A549 (cell line): ENCODE measurements at regions not wholly inside any gene's neighbourhood (a gene's known extent, or its start where the extent isn't known, plus 50 kb on each side); places are given as distances from the start of the nearest gene placed in this dataset.

Experiments
- ATAC-seq, 2 experiments: fragments of 200-7000 bp in 1 of 2; fragments of >200 bp in 1 of 2; cut with Nextera tagmentation in 1 of 2; cut with Tn5 transposase in 1 of 2; 3 replicates each; pipeline versions ENCODE4 v1.8.0 to v1.9.1; 2018 to 2020; ENCODE audit warnings: mild to moderate bottlenecking in 1 of 2, moderate library complexity in 1 of 2
- CTCF ChIA-PET: fragments of 300-600 bp; sonication (Branson Sonifier 250); formaldehyde crosslinking; extraction: SDS; loops from one replicate; lab custom pipeline; 2021; ENCODE audit warnings: antibody characterized with exemption, inconsistent platforms; lab: Yijun Ruan, JAX
- POLR2A ChIA-PET: fragments of 350-600 bp; formaldehyde crosslinking; extraction: SDS; loops from one replicate; lab custom pipeline; 2021; ENCODE audit warnings: antibody characterized with exemption, inconsistent platforms; lab: Yijun Ruan, JAX
- DNase-seq, 2 experiments: peaks; one replicate each; pipeline versions ENCODE4 v3.0.0 to v3.0.0-alpha.2; 2011 to 2016; ENCODE audit warnings: low read depth in 1 of 2, low spot score in 1 of 2
- FAIRE-seq: peaks from 2 replicates; lab custom pipeline; 2011; peaks lifted over from hg19 to GRCh38; lab: Jason Lieb, UNC
- H3K27ac ChIP-seq, 2 experiments: fragments of >200 bp; sonication (Bioruptor Twin); formaldehyde crosslinking; 3 replicates each; pipeline ENCODE4 v1.5.1; 2016 to 2017
- H3K4me1 ChIP-seq: fragments of >200 bp; sonication (Bioruptor Twin); formaldehyde crosslinking; 3 replicates; pipeline ENCODE4 v1.6.1; 2016
- H3K4me2 ChIP-seq: fragments of >200 bp; sonication (Bioruptor Twin); formaldehyde crosslinking; 3 replicates; pipeline ENCODE4 v1.6.1; 2016
- H3K4me3 ChIP-seq: fragments of >200 bp; sonication (Bioruptor Twin); formaldehyde crosslinking; 3 replicates; pipeline ENCODE4 v1.5.1; 2016
- H3K9me3 ChIP-seq: fragments of >200 bp; sonication (Bioruptor Twin); formaldehyde crosslinking; 3 replicates; pipeline ENCODE4 v1.6.1; 2016
- CHD4 ChIP-seq: fragments of 200-600 bp; sonication (generic); IDR thresholded peaks from 2 replicates; pipeline ENCODE4 v1.6.1; 2016; ENCODE audit warnings: antibody characterized with exemption, mild to moderate bottlenecking, borderline replicate concordance
- EHMT2 ChIP-seq: fragments of 200-600 bp; sonication (generic); IDR thresholded peaks from 2 replicates; pipeline ENCODE4 v1.6.1; 2016; ENCODE audit warnings: antibody characterized with exemption, low read depth, mild to moderate bottlenecking, moderate library complexity
- EP300 ChIP-seq, 2 experiments: fragments of >200 bp; sonication (Bioruptor Twin); formaldehyde crosslinking; IDR thresholded peaks; 2 replicates in 1 of 2; 3 replicates in 1 of 2; pipeline ENCODE4 v1.6.1; 2016 to 2017
- GATA3 ChIP-seq: IDR thresholded peaks from 2 replicates; pipeline ENCODE4 v1.6.1; 2012; ENCODE audit warnings: borderline replicate concordance
- HDAC2 ChIP-seq: fragments of 200-600 bp; sonication (generic); IDR thresholded peaks from 2 replicates; pipeline ENCODE4 v1.6.1; 2016
- HEYL ChIP-seq: fragments of 250-450 bp; sonication (Bioruptor Pico); IDR thresholded peaks from 2 replicates; pipeline ENCODE4 v1.8.0; 2021; ENCODE audit warnings: mild to moderate bottlenecking, moderate library complexity
- HOXA7 ChIP-seq: fragments of 250-450 bp; sonication (Bioruptor Pico); IDR thresholded peaks from 2 replicates; pipeline ENCODE4 v1.5.0; 2020; ENCODE audit warnings: mild to moderate bottlenecking, moderate library complexity
- HOXB13 ChIP-seq: fragments of 250-450 bp; sonication (Bioruptor Pico); IDR thresholded peaks from 2 replicates; pipeline ENCODE4 v1.5.0; 2020; ENCODE audit warnings: low read depth, mild to moderate bottlenecking, moderate library complexity
- JUNB ChIP-seq: fragments of >200 bp; sonication (Bioruptor Twin); formaldehyde crosslinking; IDR thresholded peaks from 2 replicates; pipeline ENCODE4 v1.6.1; 2016
- KDM1A ChIP-seq: fragments of 200-600 bp; sonication (generic); IDR thresholded peaks from 2 replicates; pipeline ENCODE4 v1.6.1; 2016; ENCODE audit warnings: low read depth, mild to moderate bottlenecking
- MAZ ChIP-seq: fragments of 150-350 bp; IDR thresholded peaks from 2 replicates; pipeline ENCODE4 v1.6.1; 2014; ENCODE audit warnings: antibody characterized with exemption, low read depth, low read length, borderline replicate concordance
- NFE2L2 ChIP-seq: fragments of 150-350 bp; conservative IDR thresholded peaks from 2 replicates; pipeline ENCODE4 v1.6.1; 2014; ENCODE audit warnings: low read length
- NR3C1 ChIP-seq: fragments of >200 bp; sonication (Bioruptor Twin); formaldehyde crosslinking; IDR thresholded peaks from 3 replicates; pipeline ENCODE4 v1.6.1; 2017
- PHF8 ChIP-seq: fragments of 200-600 bp; sonication (generic); IDR thresholded peaks from 2 replicates; pipeline ENCODE4 v1.6.1; 2016; ENCODE audit warnings: low read depth, mild to moderate bottlenecking, antibody characterized with exemption, moderate library complexity, borderline replicate concordance
- POLR2A ChIP-seq: IDR thresholded peaks from 2 replicates; pipeline ENCODE4 v1.6.1; 2012; ENCODE audit warnings: mild to moderate bottlenecking, low read length
- POLR2AphosphoS2 ChIP-seq: conservative IDR thresholded peaks from 2 replicates; pipeline ENCODE4 v1.6.1; 2012; ENCODE audit warnings: low read length, improper control_type of control experiment, inconsistent platforms
- RAD21 ChIP-seq, 2 experiments: fragments of >200 bp in 1 of 2; sonication (Bioruptor Twin) in 1 of 2; formaldehyde crosslinking in 1 of 2; IDR thresholded peaks in 1 of 2; conservative IDR thresholded peaks in 1 of 2; 2 replicates in 1 of 2; 3 replicates in 1 of 2; pipeline ENCODE4 v1.6.1; 2012 to 2018; ENCODE audit warnings: inconsistent platforms in 1 of 2
- RCOR1 ChIP-seq: fragments of 150-350 bp; IDR thresholded peaks from 2 replicates; pipeline ENCODE4 v1.6.1; 2014; ENCODE audit warnings: antibody characterized with exemption, low read length, low read depth
- SMC3 ChIP-seq: fragments of >200 bp; sonication (Bioruptor Twin); formaldehyde crosslinking; IDR thresholded peaks from 3 replicates; pipeline ENCODE4 v1.6.1; 2018; ENCODE audit warnings: inconsistent platforms
- WGBS: methylation state at CpG from one replicate; pipeline ENCODE4 v1.1.6; 2017; ENCODE audit errors: missing lambda C conversion rate; 5-methylcytosine and 5-hydroxymethylcytosine counted together
- TF ChIP-seq, protein P1 (sequence below): fragments of >200 bp; sonication (Bioruptor Twin); formaldehyde crosslinking; IDR thresholded peaks from 3 replicates; pipeline ENCODE4 v1.5.1; 2016
- TF ChIP-seq, protein P2 (sequence below): fragments of 150-350 bp; IDR thresholded peaks from 2 replicates; pipeline ENCODE4 v1.6.1; 2014; ENCODE audit warnings: low read depth, mild to moderate bottlenecking, low read length
- TF ChIP-seq, protein P3 (sequence below): fragments of 450-650 bp; IDR thresholded peaks from 2 replicates; pipeline ENCODE4 v1.6.1; 2014; ENCODE audit warnings: antibody characterized with exemption
- TF ChIP-seq, protein P4 (sequence below): fragments of 200-600 bp; sonication (generic); IDR thresholded peaks from 2 replicates; pipeline ENCODE4 v1.6.1; 2016; ENCODE audit warnings: antibody characterized with exemption, mild to moderate bottlenecking, moderate library complexity
- TF ChIP-seq, protein P5 (sequence below): fragments of 250-450 bp; sonication (Bioruptor Pico); IDR thresholded peaks from 2 replicates; pipeline ENCODE4 v1.5.0; 2020; ENCODE audit warnings: low read depth, mild to moderate bottlenecking, moderate library complexity

DNA sequence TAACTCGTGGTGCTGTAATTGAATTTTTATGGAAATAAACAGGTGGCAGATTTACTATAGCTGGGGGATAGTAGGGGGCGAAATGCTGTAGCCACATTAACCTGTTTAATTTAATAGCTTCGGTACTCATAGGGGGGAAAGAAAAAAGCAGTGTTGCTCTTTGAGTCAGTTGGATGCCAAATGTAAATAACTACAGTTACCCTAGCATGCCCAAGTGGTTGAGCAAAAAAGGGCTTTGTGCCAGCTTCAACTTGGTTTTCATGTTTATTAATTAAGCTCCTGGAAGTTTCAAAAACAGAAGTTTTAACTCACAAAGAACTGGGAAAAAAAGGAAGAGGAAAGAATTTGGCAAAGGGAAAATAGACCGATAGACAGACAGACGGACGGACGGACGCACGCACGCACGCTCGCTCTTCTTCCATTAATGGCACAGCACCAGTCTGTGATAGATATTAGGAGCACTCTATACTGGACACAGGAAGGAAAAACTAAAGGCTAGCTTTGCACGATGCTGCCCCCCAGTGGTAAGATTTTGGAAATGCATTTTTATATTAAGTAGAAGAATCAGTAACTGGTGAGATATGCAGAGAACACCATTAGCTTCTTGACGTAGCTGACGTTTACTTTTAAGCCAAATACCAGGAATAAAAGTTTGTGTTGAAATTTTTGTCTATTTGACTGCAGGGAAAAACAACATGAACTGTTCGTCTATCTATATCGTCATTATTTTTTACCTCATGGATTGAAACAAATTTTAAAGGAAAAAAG is 151.8 kb downstream of the SLC7A11 start:
- Histone ChIP-seq H3K4me2 (peak overlapping the region; percentile 67), H3K27ac (peak overlapping the region in 1 of 2 experiments; percentile 41; a peak in 1 of 6 replicates), H3K4me1 (no peaks in the 10 kb centered on the region), H3K9me3 (no peaks in the 10 kb centered on the region), H3K4me3 (peak overlapping the region; percentile 29; the same call in 1 of the 3 replicates)
- DNase-seq (peak; percentile 68 to 70), FAIRE-seq (peak; percentile 61), ATAC-seq (peak; percentile 89 to 98)
- 12% methylated on average over 17 of the region's 17 CpGs for WGBS
- no peak for TF ChIP-seq EP300 (IDR thresholded peaks at IDR 0.05)
- no peak for TF ChIP-seq HOXA7 (CRISPR knock-in tag)
- TF ChIP-seq HEYL = no peak
- no peak for TF ChIP-seq NFE2L2
- TF ChIP-seq EHMT2 = no peak
- no peak for TF ChIP-seq CHD4
- TF ChIP-seq RAD21 (conservative IDR thresholded peaks at IDR 0.05 in 1 of 2, IDR thresholded peaks at IDR 0.05 in 1 of 2) = peak; percentile 82
- TF ChIP-seq, protein P1, sequence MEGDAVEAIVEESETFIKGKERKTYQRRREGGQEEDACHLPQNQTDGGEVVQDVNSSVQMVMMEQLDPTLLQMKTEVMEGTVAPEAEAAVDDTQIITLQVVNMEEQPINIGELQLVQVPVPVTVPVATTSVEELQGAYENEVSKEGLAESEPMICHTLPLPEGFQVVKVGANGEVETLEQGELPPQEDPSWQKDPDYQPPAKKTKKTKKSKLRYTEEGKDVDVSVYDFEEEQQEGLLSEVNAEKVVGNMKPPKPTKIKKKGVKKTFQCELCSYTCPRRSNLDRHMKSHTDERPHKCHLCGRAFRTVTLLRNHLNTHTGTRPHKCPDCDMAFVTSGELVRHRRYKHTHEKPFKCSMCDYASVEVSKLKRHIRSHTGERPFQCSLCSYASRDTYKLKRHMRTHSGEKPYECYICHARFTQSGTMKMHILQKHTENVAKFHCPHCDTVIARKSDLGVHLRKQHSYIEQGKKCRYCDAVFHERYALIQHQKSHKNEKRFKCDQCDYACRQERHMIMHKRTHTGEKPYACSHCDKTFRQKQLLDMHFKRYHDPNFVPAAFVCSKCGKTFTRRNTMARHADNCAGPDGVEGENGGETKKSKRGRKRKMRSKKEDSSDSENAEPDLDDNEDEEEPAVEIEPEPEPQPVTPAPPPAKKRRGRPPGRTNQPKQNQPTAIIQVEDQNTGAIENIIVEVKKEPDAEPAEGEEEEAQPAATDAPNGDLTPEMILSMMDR = peak; percentile 75
- no peak for TF ChIP-seq JUNB
- TF ChIP-seq, protein P2, sequence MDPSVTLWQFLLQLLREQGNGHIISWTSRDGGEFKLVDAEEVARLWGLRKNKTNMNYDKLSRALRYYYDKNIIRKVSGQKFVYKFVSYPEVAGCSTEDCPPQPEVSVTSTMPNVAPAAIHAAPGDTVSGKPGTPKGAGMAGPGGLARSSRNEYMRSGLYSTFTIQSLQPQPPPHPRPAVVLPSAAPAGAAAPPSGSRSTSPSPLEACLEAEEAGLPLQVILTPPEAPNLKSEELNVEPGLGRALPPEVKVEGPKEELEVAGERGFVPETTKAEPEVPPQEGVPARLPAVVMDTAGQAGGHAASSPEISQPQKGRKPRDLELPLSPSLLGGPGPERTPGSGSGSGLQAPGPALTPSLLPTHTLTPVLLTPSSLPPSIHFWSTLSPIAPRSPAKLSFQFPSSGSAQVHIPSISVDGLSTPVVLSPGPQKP = no peak
- no peak for TF ChIP-seq POLR2AphosphoS2
- TF ChIP-seq GATA3 = no peak
- no peak for TF ChIP-seq HOXB13 (CRISPR knock-in tag)
- TF ChIP-seq POLR2A = no peak
- TF ChIP-seq SMC3 = peak; percentile 85
- no peak for TF ChIP-seq NR3C1
- TF ChIP-seq HDAC2 = no peak
- TF ChIP-seq, protein P3, sequence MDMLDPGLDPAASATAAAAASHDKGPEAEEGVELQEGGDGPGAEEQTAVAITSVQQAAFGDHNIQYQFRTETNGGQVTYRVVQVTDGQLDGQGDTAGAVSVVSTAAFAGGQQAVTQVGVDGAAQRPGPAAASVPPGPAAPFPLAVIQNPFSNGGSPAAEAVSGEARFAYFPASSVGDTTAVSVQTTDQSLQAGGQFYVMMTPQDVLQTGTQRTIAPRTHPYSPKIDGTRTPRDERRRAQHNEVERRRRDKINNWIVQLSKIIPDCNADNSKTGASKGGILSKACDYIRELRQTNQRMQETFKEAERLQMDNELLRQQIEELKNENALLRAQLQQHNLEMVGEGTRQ = no peak
- TF ChIP-seq KDM1A = no peak
- no peak for TF ChIP-seq RCOR1
- TF ChIP-seq PHF8 = no peak
- TF ChIP-seq MAZ = no peak
- TF ChIP-seq, protein P4, sequence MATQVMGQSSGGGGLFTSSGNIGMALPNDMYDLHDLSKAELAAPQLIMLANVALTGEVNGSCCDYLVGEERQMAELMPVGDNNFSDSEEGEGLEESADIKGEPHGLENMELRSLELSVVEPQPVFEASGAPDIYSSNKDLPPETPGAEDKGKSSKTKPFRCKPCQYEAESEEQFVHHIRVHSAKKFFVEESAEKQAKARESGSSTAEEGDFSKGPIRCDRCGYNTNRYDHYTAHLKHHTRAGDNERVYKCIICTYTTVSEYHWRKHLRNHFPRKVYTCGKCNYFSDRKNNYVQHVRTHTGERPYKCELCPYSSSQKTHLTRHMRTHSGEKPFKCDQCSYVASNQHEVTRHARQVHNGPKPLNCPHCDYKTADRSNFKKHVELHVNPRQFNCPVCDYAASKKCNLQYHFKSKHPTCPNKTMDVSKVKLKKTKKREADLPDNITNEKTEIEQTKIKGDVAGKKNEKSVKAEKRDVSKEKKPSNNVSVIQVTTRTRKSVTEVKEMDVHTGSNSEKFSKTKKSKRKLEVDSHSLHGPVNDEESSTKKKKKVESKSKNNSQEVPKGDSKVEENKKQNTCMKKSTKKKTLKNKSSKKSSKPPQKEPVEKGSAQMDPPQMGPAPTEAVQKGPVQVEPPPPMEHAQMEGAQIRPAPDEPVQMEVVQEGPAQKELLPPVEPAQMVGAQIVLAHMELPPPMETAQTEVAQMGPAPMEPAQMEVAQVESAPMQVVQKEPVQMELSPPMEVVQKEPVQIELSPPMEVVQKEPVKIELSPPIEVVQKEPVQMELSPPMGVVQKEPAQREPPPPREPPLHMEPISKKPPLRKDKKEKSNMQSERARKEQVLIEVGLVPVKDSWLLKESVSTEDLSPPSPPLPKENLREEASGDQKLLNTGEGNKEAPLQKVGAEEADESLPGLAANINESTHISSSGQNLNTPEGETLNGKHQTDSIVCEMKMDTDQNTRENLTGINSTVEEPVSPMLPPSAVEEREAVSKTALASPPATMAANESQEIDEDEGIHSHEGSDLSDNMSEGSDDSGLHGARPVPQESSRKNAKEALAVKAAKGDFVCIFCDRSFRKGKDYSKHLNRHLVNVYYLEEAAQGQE = no peak
- TF ChIP-seq, protein P5, sequence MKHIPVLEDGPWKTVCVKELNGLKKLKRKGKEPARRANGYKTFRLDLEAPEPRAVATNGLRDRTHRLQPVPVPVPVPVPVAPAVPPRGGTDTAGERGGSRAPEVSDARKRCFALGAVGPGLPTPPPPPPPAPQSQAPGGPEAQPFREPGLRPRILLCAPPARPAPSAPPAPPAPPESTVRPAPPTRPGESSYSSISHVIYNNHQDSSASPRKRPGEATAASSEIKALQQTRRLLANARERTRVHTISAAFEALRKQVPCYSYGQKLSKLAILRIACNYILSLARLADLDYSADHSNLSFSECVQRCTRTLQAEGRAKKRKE = no peak
- CTCF ChIA-PET = interaction anchor here (0.6 to 6.4 kb wide), 34 partner anchors 9 to 967 kb away, joined by 3 to 113 read pairs (median 5); no protein-coding TSS in a partner anchor
- POLR2A ChIA-PET = interaction anchor here (0.9 kb wide), 1 partner anchor 55 kb away, joined by 3 read pairs; no protein-coding TSS in a partner anchor
